NCI-H345 treated with DMSO at 0.1 percent for 48 hours (cell line): ENCODE measurements at regions not wholly inside any gene's neighbourhood (a gene's known extent, or its start where the extent isn't known, plus 50 kb on each side); places are given as distances from the start of the nearest gene placed in this dataset.

Experiments used
- DNase-seq: peaks from one replicate; lab custom pipeline; 2025; ENCODE audit not compliant: unreplicated experiment; lab: John Stamatoyannopoulos, UW

GRCh38 chr10:78919181-78919966 is 149.4 kb upstream of the ZMIZ1 start:
- no peak for DNase-seq

- DNase-seq = no peak
Measured at GRCh38 chr10:78920011-78920410, 148.8 kb upstream of the ZMIZ1 start.

- DNase-seq = peak; percentile 14
Measured at GRCh38 chr10:78921895-78922294, 146.9 kb upstream of the ZMIZ1 start.

GRCh38 chr10:78923647-78924318 is 145.0 kb upstream of the ZMIZ1 start:
- no peak for DNase-seq

GRCh38 chr10:78924319-78925003 is 144.3 kb upstream of the ZMIZ1 start:
- peak; percentile 76 for DNase-seq

- no peak for DNase-seq
Measured at GRCh38 chr10:78925275-78925674, 143.5 kb upstream of the ZMIZ1 start.

- no peak for DNase-seq
Measured at GRCh38 chr10:78925800-78926319, 142.9 kb upstream of the ZMIZ1 start.

GRCh38 chr10:78927257-78927995 is 141.3 kb upstream of the ZMIZ1 start:
- DNase-seq = peak; percentile 36

GRCh38 chr10:78928330-78928729 is 140.4 kb upstream of the ZMIZ1 start:
- no peak for DNase-seq

- no peak for DNase-seq
Measured at GRCh38 chr10:78929541-78929940, 139.2 kb upstream of the ZMIZ1 start.

- peak; percentile 23 for DNase-seq
Measured at GRCh38 chr10:78931321-78932053, 137.3 kb upstream of the ZMIZ1 start.

GRCh38 chr10:78932054-78932386 is 136.7 kb upstream of the ZMIZ1 start:
- DNase-seq = no peak

GRCh38 chr10:78932861-78933260 is 135.9 kb upstream of the ZMIZ1 start:
- no peak for DNase-seq

GRCh38 chr10:78933828-78934531 is 134.8 kb upstream of the ZMIZ1 start:
- DNase-seq = no peak

GRCh38 chr10:78934532-78934898 is 134.3 kb upstream of the ZMIZ1 start:
- no peak for DNase-seq

- DNase-seq = no peak
Measured at GRCh38 chr10:78934994-78935602, 133.7 kb upstream of the ZMIZ1 start.

- DNase-seq = no peak
Measured at GRCh38 chr10:78935697-78936407, 132.9 kb upstream of the ZMIZ1 start.

- DNase-seq = no peak
Measured at GRCh38 chr10:78936412-78937342, 132.1 kb upstream of the ZMIZ1 start.
